ENCODE measurements at regions not wholly inside any gene's neighbourhood (a gene's known extent, or its start where the extent isn't known, plus 50 kb on each side); places are given as distances from the start of the nearest gene placed in this dataset.

- no peak for DNase-seq
- TF ChIP-seq, protein P1, sequence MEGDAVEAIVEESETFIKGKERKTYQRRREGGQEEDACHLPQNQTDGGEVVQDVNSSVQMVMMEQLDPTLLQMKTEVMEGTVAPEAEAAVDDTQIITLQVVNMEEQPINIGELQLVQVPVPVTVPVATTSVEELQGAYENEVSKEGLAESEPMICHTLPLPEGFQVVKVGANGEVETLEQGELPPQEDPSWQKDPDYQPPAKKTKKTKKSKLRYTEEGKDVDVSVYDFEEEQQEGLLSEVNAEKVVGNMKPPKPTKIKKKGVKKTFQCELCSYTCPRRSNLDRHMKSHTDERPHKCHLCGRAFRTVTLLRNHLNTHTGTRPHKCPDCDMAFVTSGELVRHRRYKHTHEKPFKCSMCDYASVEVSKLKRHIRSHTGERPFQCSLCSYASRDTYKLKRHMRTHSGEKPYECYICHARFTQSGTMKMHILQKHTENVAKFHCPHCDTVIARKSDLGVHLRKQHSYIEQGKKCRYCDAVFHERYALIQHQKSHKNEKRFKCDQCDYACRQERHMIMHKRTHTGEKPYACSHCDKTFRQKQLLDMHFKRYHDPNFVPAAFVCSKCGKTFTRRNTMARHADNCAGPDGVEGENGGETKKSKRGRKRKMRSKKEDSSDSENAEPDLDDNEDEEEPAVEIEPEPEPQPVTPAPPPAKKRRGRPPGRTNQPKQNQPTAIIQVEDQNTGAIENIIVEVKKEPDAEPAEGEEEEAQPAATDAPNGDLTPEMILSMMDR (IDR thresholded peaks at IDR 0.05; ENCODE audit: low read length) = no peak
- no peak for TF ChIP-seq EZH2 (optimal IDR thresholded peaks at IDR 0.05; ENCODE audit: low read depth, low read length)
- TF ChIP-seq EZH2phosphoT487 (IDR thresholded peaks at IDR 0.05; ENCODE audit: low read length) = no peak
- H3K27me3 ChIP-seq (replicated peaks; ENCODE audit: insufficient read depth, low read length) = no peaks in the 10 kb centered on the region
Measured at GRCh38 chr4:62588671-62589070, 1388.5 kb downstream of the ADGRL3 start.

GRCh38 chr4:62571494-62571893 is 1371.4 kb downstream of the ADGRL3 start:
- H3K36me3 ChIP-seq (replicated peaks; ENCODE audit: insufficient read depth, low read length) = no peaks in the 10 kb centered on the region
- TF ChIP-seq EZH2 (optimal IDR thresholded peaks at IDR 0.05; ENCODE audit: low read depth, low read length) (no peak), EZH2phosphoT487 (IDR thresholded peaks at IDR 0.05; ENCODE audit: low read length) (no peak)
- TF ChIP-seq, protein P1 (IDR thresholded peaks at IDR 0.05; ENCODE audit: low read length) = no peak
- H3K9me3 ChIP-seq (replicated peaks; ENCODE audit: insufficient read depth, low read length) = no peaks in the 10 kb centered on the region
- H3K27me3 ChIP-seq (replicated peaks; ENCODE audit: insufficient read depth, low read length) = no peaks in the 10 kb centered on the region
- no peak overlapping the region for H2AFZ ChIP-seq (ENCODE audit: low read length)
- H3K4me2 ChIP-seq (ENCODE audit: low read depth, low read length) = no peak overlapping the region
- no peak overlapping the region for H3K4me3 ChIP-seq (ENCODE audit: low read length)
- no peak overlapping the region for H3K27ac ChIP-seq (ENCODE audit: low read length)
- H3K4me1 ChIP-seq (ENCODE audit: low read length) = no peaks in the 10 kb centered on the region
- no peaks in the 10 kb centered on the region for H3K9me2 ChIP-seq (replicated peaks; ENCODE audit: insufficient read depth, low read length)
- no peaks in the 10 kb centered on the region for H3F3A ChIP-seq (ENCODE audit: insufficient read depth, low read length)
- no peaks in the 10 kb centered on the region for H4K20me1 ChIP-seq (ENCODE audit: insufficient read depth, low read length)
- no peaks in the 10 kb centered on the region for H3K79me2 ChIP-seq (ENCODE audit: low read length)
- no peak overlapping the region for H3K9ac ChIP-seq (ENCODE audit: low read length)
- DNase-seq = no peak

More at GRCh38 chr4:62588671-62589070, 1388.5 kb downstream of the ADGRL3 start:
- H3K79me2 ChIP-seq (ENCODE audit: low read length) = no peaks in the 10 kb centered on the region
- H3K27ac ChIP-seq (ENCODE audit: low read length) = no peak overlapping the region
- H3K4me1 ChIP-seq (ENCODE audit: low read length) = no peaks in the 10 kb centered on the region
- no peak overlapping the region for H2AFZ ChIP-seq (ENCODE audit: low read length)
- H3F3A ChIP-seq (ENCODE audit: insufficient read depth, low read length) = no peaks in the 10 kb centered on the region
- H3K9me2 ChIP-seq (replicated peaks; ENCODE audit: insufficient read depth, low read length) = no peaks in the 10 kb centered on the region
- no peak overlapping the region for H3K4me3 ChIP-seq (ENCODE audit: low read length)
- H3K9me3 ChIP-seq (replicated peaks; ENCODE audit: insufficient read depth, low read length) = no peaks in the 10 kb centered on the region
- H4K20me1 ChIP-seq (ENCODE audit: insufficient read depth, low read length) = no peaks in the 10 kb centered on the region
- H3K36me3 ChIP-seq (replicated peaks; ENCODE audit: insufficient read depth, low read length) = no peaks in the 10 kb centered on the region
- H3K4me2 ChIP-seq (ENCODE audit: low read depth, low read length) = no peak overlapping the region
- no peak overlapping the region for H3K9ac ChIP-seq (ENCODE audit: low read length)

- no peaks in the 10 kb centered on the region for H3K27me3 ChIP-seq (replicated peaks; ENCODE audit: insufficient read depth, low read length)
- H3K27ac ChIP-seq (ENCODE audit: low read length) = no peak overlapping the region
Measured at GRCh38 chr4:62560858-62561257, 1360.7 kb downstream of the ADGRL3 start.

More at GRCh38 chr4:62560858-62561257, 1360.7 kb downstream of the ADGRL3 start:
- no peaks in the 10 kb centered on the region for H3K9me3 ChIP-seq (replicated peaks; ENCODE audit: insufficient read depth, low read length)
- no peak overlapping the region for H2AFZ ChIP-seq (ENCODE audit: low read length)
- no peak overlapping the region for H3K4me3 ChIP-seq (ENCODE audit: low read length)
- TF ChIP-seq EZH2phosphoT487 (IDR thresholded peaks at IDR 0.05; ENCODE audit: low read length) = no peak
- TF ChIP-seq, protein P1 (IDR thresholded peaks at IDR 0.05; ENCODE audit: low read length) = no peak
- TF ChIP-seq EZH2 (optimal IDR thresholded peaks at IDR 0.05; ENCODE audit: low read depth, low read length) = no peak
- no peaks in the 10 kb centered on the region for H4K20me1 ChIP-seq (ENCODE audit: insufficient read depth, low read length)
- no peaks in the 10 kb centered on the region for H3K9me2 ChIP-seq (replicated peaks; ENCODE audit: insufficient read depth, low read length)
- no peak overlapping the region for H3K9ac ChIP-seq (ENCODE audit: low read length)
- H3F3A ChIP-seq (ENCODE audit: insufficient read depth, low read length) = no peaks in the 10 kb centered on the region
- H3K36me3 ChIP-seq (replicated peaks; ENCODE audit: insufficient read depth, low read length) = no peaks in the 10 kb centered on the region
- no peak for DNase-seq
- no peaks in the 10 kb centered on the region for H3K79me2 ChIP-seq (ENCODE audit: low read length)
- H3K4me1 ChIP-seq (ENCODE audit: low read length) = no peaks in the 10 kb centered on the region
- no peak overlapping the region for H3K4me2 ChIP-seq (ENCODE audit: low read depth, low read length)
